GM12891 (cell line): ENCODE measurements at regions not wholly inside any gene's neighbourhood (a gene's known extent, or its start where the extent isn't known, plus 50 kb on each side); places are given as distances from the start of the nearest gene placed in this dataset.

Experiments
- PAX5 ChIP-seq: IDR thresholded peaks from 2 replicates; pipeline ENCODE4 v1.6.1; 2011; ENCODE audit warnings: low read length, moderate library complexity, mild to moderate bottlenecking; ENCODE audit not compliant: insufficient read depth, severe bottlenecking
- POLR2A ChIP-seq: IDR thresholded peaks from 2 replicates; pipeline ENCODE4 v1.6.1; 2011; ENCODE audit warnings: low read depth, low read length, control low read depth
- POLR2AphosphoS5 ChIP-seq: IDR thresholded peaks from 2 replicates; pipeline ENCODE4 v1.6.1; 2011; ENCODE audit warnings: low read depth, low read length, control low read depth

- TF ChIP-seq POLR2A, result no peak
- no peak for TF ChIP-seq PAX5
- TF ChIP-seq POLR2AphosphoS5, result no peak
These were observed 122.4 kb downstream of the SLC16A9 start for GRCh38 chr10:59587083-59587755.
